Neural cell (in vitro differentiated cells): ENCODE measurements at regions not wholly inside any gene's neighbourhood (a gene's known extent, or its start where the extent isn't known, plus 50 kb on each side); places are given as distances from the start of the nearest gene placed in this dataset.

Source experiments
- H2AFZ ChIP-seq: fragments of 200-600, 300-800 bp; sonication (generic), shearing (Covaris generic); 2 replicates; pipeline ENCODE4 v1.6.0; 2014; ENCODE audit warnings: low read depth, mild to moderate bottlenecking, antibody characterized with exemption, low read length, moderate library complexity
- H3F3A ChIP-seq: fragments of 200-600 bp; shearing (Covaris generic); 2 replicates; pipeline ENCODE4 v1.6.1; 2016; ENCODE audit warnings: mild to moderate bottlenecking, moderate library complexity, mixed read lengths, antibody characterized with exemption, low read length; ENCODE audit not compliant: insufficient read depth, poor library complexity, severe bottlenecking
- H3K27ac ChIP-seq: fragments of 200-600, 300-800 bp; sonication (generic), shearing (Covaris generic); 2 replicates; pipeline ENCODE4 v1.5.1; 2014; ENCODE audit warnings: mild to moderate bottlenecking, low read length, moderate library complexity
- H3K27me3 ChIP-seq: fragments of 300-800, 200-600 bp; sonication (generic), shearing (Covaris generic); 2 replicates; pipeline ENCODE4 v1.6.0; 2014; ENCODE audit warnings: mild to moderate bottlenecking, low read depth, low read length, moderate library complexity; ENCODE audit not compliant: insufficient read depth
- H3K36me3 ChIP-seq: fragments of 300-800, 200-600 bp; sonication (generic), shearing (Covaris generic); 2 replicates; pipeline ENCODE4 v1.5.1; 2014; ENCODE audit warnings: mild to moderate bottlenecking, antibody characterized with exemption, low read length, moderate library complexity; ENCODE audit not compliant: insufficient read depth
- H3K4me2 ChIP-seq: fragments of 300-800, 200-600 bp; sonication (generic), shearing (Covaris generic); 2 replicates; pipeline ENCODE4 v1.6.0; 2014; ENCODE audit warnings: mild to moderate bottlenecking, low read length
- H3K4me3 ChIP-seq: fragments of 300-800, 200-600 bp; sonication (generic), shearing (Covaris generic); 2 replicates; pipeline ENCODE4 v1.5.1; 2014; ENCODE audit warnings: mild to moderate bottlenecking, low read length, moderate library complexity
- H3K79me2 ChIP-seq: fragments of 200-600 bp; shearing (Covaris generic); replicated peaks from 2 replicates; pipeline ENCODE4 v1.6.0; 2014; ENCODE audit warnings: mild to moderate bottlenecking, low read length, moderate library complexity; ENCODE audit not compliant: insufficient read depth
- H3K9ac ChIP-seq: fragments of 300-800, 200-600 bp; sonication (generic), shearing (Covaris generic); 2 replicates; pipeline ENCODE4 v1.6.1; 2016; ENCODE audit warnings: mild to moderate bottlenecking, low read length, mixed read lengths
- H3K9me2 ChIP-seq: fragments of 200-600 bp; shearing (Covaris generic); 2 replicates; pipeline ENCODE4 v1.6.1; 2016; ENCODE audit warnings: mild to moderate bottlenecking, low read length, mixed read lengths; ENCODE audit not compliant: insufficient read depth
- H3K9me3 ChIP-seq: fragments of 200-600, 300-800 bp; sonication (generic), shearing (Covaris generic); 2 replicates; pipeline ENCODE4 v1.6.1; 2016; ENCODE audit warnings: mild to moderate bottlenecking, mixed run types, low read length, moderate library complexity, mixed read lengths
- H4K20me1 ChIP-seq: fragments of 200-600 bp; shearing (Covaris generic); 2 replicates; pipeline ENCODE4 v1.6.1; 2016; ENCODE audit warnings: mild to moderate bottlenecking, mixed run types; ENCODE audit not compliant: insufficient read depth
- EP300 ChIP-seq: fragments of 450-650 bp; conservative IDR thresholded peaks from 2 replicates; pipeline ENCODE4 v1.6.1; 2014; ENCODE audit warnings: antibody characterized with exemption, mild to moderate bottlenecking, moderate library complexity; ENCODE audit not compliant: poor library complexity, severe bottlenecking
- EZH2 ChIP-seq: fragments of 200-600, 300-800 bp; shearing (Covaris generic), sonication (generic); IDR thresholded peaks from 2 replicates; pipeline ENCODE4 v1.6.1; 2014; ENCODE audit warnings: antibody characterized with exemption, low read length, borderline replicate concordance, mild to moderate bottlenecking; ENCODE audit not compliant: insufficient read depth, poor library complexity, severe bottlenecking
- MXI1 ChIP-seq: fragments of 450-650 bp; conservative IDR thresholded peaks from 2 replicates; pipeline ENCODE4 v1.6.1; 2014; ENCODE audit warnings: antibody characterized with exemption, mild to moderate bottlenecking; ENCODE audit not compliant: poor library complexity, severe bottlenecking
- POLR2AphosphoS5 ChIP-seq: IDR thresholded peaks from 2 replicates; pipeline ENCODE4 v1.6.1; 2012
- RAD21 ChIP-seq: fragments of 450-650 bp; conservative IDR thresholded peaks from 2 replicates; pipeline ENCODE4 v1.6.1; 2014; ENCODE audit warnings: antibody characterized with exemption, mild to moderate bottlenecking, moderate library complexity
- REST ChIP-seq: IDR thresholded peaks from 2 replicates; pipeline ENCODE4 v1.6.1; 2012; ENCODE audit warnings: borderline replicate concordance
- SMC3 ChIP-seq: fragments of 450-650 bp; conservative IDR thresholded peaks from 2 replicates; pipeline ENCODE4 v1.6.1; 2014; ENCODE audit warnings: antibody characterized with exemption, mild to moderate bottlenecking, moderate library complexity; ENCODE audit not compliant: poor library complexity
- TAF1 ChIP-seq: IDR thresholded peaks from 2 replicates; pipeline ENCODE4 v1.6.1; 2012; ENCODE audit warnings: low read depth
- TF ChIP-seq, protein P1 (sequence below): fragments of 450-650 bp; IDR thresholded peaks from 2 replicates; pipeline ENCODE4 v1.5.1; 2014; ENCODE audit warnings: antibody characterized with exemption, mild to moderate bottlenecking, moderate library complexity; ENCODE audit not compliant: poor library complexity, severe bottlenecking

DNA sequence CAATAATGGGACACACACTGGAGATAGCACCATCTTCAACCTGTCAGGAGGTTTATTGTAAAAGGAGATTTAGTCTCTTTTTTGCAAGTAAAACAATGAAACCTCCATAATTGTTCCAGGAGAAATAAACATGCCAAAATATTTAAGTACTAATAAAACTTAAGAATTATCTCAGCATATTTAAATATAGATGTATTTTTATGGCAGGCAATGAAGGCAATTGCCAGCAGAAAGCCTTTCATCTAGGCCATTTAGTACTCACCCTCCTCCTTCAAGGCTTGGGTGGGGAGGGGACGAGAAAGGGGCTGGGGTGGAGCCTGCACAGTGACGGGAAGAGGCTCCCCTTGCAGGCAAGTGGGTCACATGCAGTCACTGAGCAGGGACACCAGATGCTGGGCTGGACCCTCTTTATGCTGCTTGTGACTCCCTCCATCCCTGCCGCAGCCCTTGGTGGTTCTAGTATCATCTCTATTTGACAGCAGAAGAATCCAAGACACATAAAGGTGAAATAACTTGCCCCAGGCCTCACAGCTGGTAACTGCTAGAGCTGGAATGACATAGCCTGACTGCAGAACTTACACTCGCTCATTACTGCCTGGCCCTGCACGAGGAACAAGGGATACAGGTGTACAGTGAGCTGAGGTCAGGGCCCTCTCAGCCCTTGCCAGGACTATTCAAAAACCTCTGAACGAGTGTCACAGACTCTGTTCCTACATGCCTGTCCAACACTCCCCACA lies 449.5 kb upstream of the ZMIZ1 start:
- no peaks in the 10 kb centered on the region for H4K20me1 ChIP-seq
- H3K27me3 ChIP-seq: no peaks in the 10 kb centered on the region
- no peaks in the 10 kb centered on the region for H3F3A ChIP-seq
- H3K4me3 ChIP-seq: no peak overlapping the region
- H3K9me3 ChIP-seq: no peaks in the 10 kb centered on the region
- H3K9ac ChIP-seq: no peak overlapping the region
- no peak overlapping the region for H3K4me2 ChIP-seq
- H3K36me3 ChIP-seq: no peaks in the 10 kb centered on the region
- no peaks in the 10 kb centered on the region for H3K79me2 ChIP-seq
- no peaks in the 10 kb centered on the region for H3K9me2 ChIP-seq
- no peak for TF ChIP-seq EP300
- TF ChIP-seq MXI1: no peak
- no peak for TF ChIP-seq REST
- TF ChIP-seq EZH2: no peak
- TF ChIP-seq TAF1: no peak
- TF ChIP-seq SMC3: no peak
- TF ChIP-seq POLR2AphosphoS5: no peak
- TF ChIP-seq, protein P1, sequence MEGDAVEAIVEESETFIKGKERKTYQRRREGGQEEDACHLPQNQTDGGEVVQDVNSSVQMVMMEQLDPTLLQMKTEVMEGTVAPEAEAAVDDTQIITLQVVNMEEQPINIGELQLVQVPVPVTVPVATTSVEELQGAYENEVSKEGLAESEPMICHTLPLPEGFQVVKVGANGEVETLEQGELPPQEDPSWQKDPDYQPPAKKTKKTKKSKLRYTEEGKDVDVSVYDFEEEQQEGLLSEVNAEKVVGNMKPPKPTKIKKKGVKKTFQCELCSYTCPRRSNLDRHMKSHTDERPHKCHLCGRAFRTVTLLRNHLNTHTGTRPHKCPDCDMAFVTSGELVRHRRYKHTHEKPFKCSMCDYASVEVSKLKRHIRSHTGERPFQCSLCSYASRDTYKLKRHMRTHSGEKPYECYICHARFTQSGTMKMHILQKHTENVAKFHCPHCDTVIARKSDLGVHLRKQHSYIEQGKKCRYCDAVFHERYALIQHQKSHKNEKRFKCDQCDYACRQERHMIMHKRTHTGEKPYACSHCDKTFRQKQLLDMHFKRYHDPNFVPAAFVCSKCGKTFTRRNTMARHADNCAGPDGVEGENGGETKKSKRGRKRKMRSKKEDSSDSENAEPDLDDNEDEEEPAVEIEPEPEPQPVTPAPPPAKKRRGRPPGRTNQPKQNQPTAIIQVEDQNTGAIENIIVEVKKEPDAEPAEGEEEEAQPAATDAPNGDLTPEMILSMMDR: no peak
- no peak for TF ChIP-seq RAD21
- H2AFZ ChIP-seq: no peak overlapping the region
- no peak overlapping the region for H3K27ac ChIP-seq

GRCh38 chr10:78619896-78620295 lies 448.9 kb upstream of the ZMIZ1 start:
- Histone ChIP-seq H3K9me3 (no peaks in the 10 kb centered on the region), H3K4me3 (no peak overlapping the region), H2AFZ (no peak overlapping the region), H3K9me2 (no peaks in the 10 kb centered on the region), H3K27ac (no peak overlapping the region), H3K79me2 (no peaks in the 10 kb centered on the region), H4K20me1 (no peaks in the 10 kb centered on the region), H3K9ac (no peak overlapping the region), H3K4me2 (no peak overlapping the region), H3K36me3 (no peaks in the 10 kb centered on the region), H3K27me3 (no peaks in the 10 kb centered on the region), H3F3A (no peaks in the 10 kb centered on the region)
- TF ChIP-seq SMC3 (no peak), EZH2 (no peak), POLR2AphosphoS5 (no peak), EP300 (no peak), TAF1 (no peak)
- TF ChIP-seq, protein P1: no peak
